GM21526 (cell line): ENCODE measurements at regions not wholly inside any gene's neighbourhood (a gene's known extent, or its start where the extent isn't known, plus 50 kb on each side); places are given as distances from the start of the nearest gene placed in this dataset.
"Not testable (repeated sequence)": the region's sequence is repeated elsewhere in the genome, so short reads cannot be mapped to it uniquely, and the experiment has no call there.

Experiments used
- ATAC-seq: cut with Tn5 transposase; IDR thresholded peaks from one replicate; pipeline ENCODE4 v1.9.1; 2021; ENCODE audit warnings: moderate library complexity; ENCODE audit not compliant: unreplicated experiment, low FRiP score

DNA sequence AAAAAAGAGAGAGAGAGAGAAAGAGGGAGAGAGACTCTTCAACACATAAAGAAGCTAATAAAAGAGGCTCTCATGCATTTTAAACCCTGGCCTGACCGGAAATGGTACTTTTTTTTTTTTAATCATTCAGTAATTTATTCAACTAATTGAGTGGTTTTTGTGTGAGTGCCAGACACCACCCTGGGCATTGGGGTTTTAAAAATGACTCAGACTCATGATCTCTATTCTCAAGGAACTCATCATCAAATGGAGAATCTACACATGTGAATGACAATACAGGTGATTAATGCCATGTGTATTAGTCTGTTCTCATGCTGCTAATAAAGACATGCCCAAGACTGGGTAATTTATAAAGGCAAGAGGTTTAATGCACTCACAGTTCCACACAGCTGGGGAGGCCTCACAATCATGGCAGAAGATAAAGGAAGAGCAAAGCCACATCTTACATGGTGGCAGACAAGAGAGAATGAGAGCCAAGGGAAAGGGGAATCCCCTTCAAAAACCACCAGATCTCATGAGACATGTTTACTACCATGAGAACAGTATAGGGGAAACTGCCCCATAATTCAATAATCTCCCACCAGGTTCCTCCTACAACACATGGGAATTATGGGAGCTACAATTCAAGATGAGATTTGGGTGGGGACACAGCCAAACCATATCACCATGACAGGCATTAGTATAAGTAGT lies 158.5 kb upstream of the AUTS2 start:
- no peak for ATAC-seq

DNA sequence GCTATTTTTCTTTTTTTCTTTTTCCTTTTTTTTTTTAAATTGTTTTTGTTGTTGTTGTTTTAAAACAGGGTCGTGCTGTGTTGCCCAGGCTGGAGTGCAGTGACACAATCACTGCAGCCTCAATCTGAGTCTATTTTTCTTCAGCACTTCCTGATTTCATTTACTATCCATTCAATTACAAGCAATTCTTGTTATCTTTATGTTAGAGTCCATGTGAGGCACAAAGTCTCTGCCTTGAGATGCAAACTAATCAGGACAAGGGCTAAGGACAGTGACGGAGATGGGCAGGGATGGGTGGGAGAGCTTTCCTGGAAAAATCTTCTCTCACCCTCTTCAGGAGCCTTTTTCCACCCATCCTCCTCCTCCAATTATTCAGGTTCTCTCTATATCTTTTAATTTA lies 157.3 kb upstream of the AUTS2 start:
- no peak for ATAC-seq

DNA sequence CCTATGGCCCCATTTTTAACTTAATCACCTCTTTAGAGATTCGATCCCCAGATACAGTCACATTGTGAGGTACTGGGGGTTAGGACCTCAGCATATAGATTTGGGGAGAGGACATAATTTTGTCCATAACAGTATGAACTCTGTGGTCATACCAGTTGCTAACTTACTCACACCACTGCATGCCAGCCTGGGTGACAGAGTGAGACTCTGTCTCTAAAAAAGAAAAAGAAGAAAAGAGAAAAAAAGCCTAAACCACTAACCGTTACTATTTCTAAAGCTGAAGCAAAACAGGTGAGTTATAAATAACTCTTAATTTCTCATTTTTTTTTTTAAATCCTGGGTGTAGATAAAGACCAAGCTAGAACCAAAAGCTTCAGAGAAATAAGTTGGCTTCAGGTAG lies 155.1 kb upstream of the AUTS2 start:
- no peak for ATAC-seq

DNA sequence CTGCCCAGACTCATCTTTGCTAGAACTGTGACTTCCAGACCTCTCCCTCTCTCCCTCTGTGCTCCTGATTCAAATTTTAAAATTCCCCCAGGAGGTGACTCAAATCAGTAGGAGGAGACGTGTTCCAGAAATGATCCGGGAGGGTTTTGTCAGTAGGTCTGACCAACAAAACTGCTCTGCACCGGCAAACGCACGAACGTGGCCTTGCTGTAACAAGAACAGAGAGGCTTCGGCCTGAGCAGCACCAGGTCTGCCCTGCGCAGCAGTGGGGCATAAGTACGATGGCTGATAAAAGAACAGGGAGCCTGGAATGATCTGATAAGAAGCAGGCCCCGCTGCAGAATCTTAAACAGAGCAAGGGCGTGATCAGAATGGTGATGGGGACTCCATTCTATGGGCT lies 152.7 kb upstream of the AUTS2 start:
- no peak for ATAC-seq

DNA sequence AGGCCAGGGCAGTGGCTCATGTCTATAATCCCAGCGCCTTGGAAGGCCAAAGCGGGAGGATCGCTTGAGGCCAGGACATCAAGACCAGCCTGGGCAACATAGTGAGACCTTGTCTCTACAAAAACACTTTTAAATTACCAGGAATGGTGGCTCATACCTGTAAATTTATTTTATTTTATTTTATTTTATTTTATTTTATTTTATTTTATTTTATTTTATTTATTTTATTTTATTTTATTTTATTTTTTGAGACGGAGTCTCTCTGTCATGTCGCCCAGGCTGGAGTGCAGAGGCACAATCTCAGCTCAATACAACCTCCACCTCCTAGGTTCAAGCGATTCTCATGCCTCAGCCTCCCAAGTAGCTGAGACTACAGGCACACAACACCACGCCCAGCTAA lies 152.1 kb upstream of the AUTS2 start:
- ATAC-seq, result not testable (repeated sequence)

DNA sequence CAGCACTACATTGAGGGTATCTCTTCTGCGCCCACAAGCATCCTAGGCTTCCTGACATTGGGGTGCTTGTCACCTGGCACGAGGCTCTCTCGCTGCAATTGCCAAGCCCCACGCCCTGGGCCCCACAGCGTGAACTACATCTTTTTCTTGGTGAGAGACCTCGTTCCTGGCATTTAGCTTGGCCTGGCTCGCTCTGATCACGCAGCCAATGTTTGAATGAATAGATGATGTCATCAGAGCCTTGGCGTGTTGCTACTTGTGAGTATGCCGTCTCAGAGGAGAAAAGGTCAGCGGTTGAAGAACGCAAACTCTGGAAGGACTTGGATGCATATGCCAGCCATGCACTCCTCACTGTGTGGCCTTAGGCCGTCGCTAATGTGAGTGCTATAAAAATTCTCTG lies 150.2 kb upstream of the AUTS2 start:
- ATAC-seq, result no peak

DNA sequence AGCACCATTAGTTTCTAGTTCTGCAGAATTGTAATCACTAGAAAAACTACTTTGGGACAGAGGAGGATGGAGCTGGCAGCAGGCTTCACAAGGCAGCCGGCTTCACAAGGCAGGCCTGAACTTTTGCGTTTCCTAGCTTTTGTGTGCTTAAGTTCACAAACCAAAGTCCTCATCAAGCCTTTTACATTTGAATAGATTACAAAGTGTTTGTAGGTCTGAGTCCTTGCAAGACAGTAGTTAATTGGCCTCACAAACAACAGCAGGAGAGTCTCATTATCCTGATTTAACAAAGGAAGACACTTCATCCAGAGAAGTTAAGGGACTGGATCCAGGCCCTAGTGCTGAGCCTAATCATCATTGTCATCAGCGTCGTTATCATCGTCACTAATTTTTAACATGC lies 147.8 kb upstream of the AUTS2 start:
- ATAC-seq, result no peak

DNA sequence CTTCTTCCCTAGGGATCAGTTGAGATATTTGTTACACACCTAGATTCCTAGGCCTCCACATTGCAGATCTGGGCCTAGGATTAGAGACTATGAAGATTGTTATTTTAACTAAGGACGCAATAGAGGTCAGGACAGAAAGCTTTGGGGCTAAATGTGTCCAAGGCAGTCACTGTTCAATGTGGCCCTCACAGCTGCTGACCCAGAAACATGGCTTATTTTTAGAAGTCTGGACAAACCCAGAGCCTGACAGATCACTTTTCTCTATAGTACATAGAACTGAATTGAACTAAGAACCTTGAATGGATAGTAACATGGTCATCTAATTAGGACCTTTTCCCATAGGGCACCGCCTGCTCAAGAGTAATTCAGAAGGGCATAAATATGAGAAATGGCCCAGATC lies 146.6 kb upstream of the AUTS2 start:
- ATAC-seq, result no peak

DNA sequence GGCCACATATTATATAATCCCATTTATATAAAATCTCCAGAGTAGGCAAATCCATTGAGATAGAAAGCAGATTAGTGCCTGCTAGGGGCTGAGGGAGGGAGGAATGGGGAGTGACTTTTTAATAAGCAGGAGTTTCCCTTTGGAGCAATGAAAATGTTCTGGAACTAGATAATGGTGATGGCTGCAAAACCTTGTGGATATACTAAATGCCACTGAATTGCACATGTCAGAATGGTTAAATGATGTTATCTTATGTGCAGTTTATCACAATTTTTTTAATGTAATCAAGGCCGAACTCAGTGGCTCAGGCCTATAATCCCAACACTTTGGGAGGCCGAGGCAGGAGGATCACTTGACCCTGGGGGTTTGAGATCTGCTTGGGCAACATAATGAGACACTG lies 145.5 kb upstream of the AUTS2 start:
- no peak for ATAC-seq

DNA sequence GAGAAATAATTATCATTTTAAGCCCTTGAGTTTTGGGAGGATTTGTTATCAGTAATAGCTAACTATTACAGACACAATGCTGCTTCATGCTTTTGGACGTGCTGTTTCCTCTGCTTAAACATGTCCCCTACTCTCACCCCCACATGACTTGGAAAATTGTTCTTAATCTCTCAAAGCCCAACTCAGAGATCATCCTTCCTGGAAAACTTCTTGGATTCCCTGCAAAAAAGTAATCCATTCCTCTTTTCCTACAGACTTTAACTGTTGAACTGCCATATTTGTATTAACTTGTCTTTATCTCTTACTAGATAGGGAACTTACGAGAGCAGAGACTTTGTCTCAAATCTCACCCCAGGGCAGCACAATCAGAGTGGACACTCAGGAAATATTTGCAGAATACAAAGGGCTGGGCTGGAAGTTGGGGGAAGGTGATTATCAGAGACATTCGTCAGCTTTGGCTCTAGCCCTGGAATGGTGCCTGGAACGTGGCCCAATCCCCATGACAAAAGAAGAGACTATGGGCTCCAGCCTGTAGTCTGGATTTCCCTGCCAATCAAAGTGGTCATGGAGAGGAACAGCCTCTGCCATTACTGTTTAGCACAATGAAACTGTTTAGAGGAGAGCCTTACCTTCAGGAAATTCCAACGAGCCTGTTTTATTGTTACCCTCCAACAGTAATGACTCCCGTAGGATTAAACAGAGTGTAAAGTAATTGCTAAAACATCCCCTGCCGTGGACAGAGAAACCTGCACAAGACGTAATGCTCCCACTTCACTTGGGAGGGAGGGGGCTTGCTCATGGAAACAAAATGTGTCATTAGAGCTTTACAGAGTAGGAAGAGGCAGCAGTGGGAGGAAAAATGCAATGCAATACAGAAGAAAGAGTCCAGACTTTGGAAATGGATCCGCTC lies 140.4 kb upstream of the AUTS2 start:
- no peak for ATAC-seq

DNA sequence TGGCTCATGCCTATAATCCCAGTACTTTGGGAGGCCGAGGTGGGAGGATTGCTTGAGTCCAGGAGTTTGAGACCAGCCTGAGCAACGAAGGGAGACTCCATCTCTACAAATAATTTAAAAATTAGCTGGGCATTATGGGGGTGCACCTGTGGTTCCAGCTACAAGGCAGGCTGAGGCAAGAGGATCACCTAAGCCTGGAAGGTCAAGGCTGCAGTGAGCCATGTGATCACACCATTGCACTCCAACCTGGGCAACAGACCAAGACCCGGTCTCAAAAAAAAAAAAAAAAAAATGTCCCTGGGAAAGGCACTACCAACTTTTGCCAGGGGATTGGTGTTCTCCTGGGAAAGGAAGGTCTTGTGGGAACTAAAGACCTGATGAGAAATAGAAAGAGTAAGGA lies 134.2 kb upstream of the AUTS2 start:
- no peak for ATAC-seq

DNA sequence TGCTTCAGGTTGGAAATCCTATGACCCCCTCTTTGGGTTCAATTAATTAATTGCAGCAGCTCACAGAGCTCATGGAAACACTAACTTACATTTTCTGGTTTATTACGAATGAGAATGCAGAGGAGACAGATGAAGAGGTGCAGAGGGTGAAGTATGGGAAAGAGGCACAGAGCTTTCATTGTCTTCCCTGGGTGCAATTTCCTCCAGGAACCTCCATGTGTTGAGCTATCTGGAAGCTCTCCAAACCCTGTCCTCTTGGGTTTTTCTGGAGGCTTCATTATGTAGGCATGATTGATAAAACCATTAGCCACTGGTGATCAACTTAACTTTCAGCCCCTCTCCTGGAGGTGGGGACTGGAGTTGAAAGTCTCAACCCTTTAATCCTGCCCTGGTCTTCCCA lies 133.0 kb upstream of the AUTS2 start:
- ATAC-seq, result no peak

DNA sequence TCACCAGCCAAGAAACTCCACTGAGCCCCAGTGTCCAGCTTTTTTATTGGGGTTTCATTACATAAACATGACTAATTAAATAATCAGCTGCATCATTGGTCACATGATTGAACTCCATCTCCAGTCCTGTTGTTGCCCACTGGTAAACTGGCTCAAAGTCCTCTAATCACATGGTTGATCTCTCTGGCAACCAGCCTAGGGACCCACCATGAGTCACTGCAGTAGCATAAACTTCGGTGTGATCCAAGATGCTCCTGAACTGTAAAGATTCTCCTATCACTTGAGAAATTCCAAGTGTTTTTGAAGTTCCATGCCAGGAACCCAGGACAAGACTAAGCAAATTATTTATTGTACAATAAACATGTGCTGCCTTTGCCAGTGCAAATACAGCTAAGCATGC lies 130.4 kb upstream of the AUTS2 start:
- ATAC-seq, result no peak

DNA sequence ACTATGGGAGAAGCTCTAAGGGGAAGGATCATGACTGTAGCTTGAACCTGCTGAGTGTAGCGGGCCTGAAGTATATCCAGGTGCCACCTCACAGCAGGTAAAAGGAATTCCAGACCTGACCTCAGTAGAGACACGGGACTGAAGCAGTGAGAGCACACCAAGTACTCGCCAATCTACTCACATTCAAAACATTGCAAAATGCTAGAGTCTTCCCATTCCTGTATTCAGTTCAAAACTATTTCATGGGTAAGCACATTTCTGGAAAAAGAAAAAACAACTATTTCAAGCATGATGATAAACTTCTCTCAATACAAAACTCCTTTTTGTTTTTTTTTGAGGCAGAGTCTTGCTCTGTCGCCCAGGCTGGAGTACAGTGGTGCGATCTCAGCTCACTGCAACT lies 121.9 kb upstream of the AUTS2 start:
- no peak for ATAC-seq

DNA sequence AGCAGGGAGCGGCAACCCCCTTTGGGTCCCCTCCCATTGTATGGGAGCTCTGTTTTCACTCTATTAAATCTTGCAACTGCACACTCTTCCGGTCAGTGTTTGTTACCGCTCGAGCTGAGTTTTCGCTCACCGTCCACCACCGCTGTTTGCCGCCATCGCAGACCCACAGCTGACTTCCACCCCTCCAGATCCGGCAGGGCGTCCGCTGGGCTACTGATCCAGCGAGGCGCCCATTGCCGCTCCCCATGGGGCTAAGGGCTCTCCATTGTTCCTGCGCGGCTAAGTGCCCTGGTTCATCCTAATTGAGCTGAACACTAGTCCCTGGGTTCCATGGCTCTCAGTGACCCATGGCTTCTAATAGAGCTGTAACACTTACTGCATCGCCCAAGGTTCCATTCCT lies 115.6 kb upstream of the AUTS2 start:
- ATAC-seq, result no peak

DNA sequence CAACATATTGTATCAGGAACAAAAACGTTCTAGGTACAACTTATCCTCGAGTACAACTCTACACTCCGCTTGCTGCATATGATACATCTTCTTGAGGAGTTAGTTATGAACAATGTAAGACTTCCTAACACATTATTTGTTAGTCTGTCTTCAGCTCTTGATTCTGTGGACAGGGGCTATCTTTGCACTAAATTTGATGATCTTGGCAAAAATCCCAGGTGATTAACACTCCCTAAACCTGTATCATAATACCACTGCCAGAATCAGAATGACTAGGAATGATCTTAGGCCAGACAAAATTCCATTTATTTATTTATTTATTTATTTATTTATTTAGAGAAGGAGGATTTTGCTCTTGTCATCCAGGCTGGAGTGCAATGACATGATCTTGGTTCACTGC lies 108.7 kb upstream of the AUTS2 start:
- ATAC-seq, result no peak

DNA sequence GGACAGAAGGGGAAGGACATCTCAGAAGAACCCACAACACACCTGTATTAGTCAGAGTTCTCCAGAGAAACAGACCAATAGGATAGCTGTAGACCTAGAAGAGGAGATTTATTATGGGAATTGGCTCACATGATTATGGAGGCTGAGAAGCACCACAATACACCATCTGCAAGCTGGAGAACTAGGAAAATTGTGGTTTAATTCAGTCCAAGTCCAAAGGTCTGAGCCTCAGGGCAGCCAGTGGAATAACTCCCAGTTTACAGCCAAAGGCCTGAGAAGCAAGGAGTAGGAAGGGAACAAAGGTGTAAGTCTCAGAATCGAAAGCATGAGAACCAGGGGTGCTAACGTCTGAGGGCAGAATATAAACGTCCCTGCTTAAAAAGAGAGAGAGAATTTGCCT lies 99.6 kb upstream of the AUTS2 start:
- ATAC-seq, result no peak

DNA sequence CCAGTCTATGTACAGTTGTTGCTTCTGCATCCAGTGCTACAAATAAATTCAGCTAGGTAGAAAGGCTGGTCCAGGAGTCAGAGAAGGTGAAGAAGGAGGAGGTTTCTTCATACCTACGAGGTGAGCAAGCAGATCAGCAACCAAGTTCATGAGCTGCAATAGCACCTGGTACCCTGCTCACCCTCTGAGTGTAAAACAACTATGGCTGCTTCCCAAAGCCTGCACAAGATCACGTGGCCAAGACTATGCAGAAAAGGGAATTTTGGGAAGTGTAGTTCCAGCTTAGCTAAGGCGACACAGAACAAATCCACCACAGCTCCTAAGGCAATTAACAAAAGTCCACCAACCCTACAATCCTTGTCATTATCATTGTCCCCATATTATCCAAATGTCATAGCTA lies 95.9 kb upstream of the AUTS2 start:
- no peak for ATAC-seq

DNA sequence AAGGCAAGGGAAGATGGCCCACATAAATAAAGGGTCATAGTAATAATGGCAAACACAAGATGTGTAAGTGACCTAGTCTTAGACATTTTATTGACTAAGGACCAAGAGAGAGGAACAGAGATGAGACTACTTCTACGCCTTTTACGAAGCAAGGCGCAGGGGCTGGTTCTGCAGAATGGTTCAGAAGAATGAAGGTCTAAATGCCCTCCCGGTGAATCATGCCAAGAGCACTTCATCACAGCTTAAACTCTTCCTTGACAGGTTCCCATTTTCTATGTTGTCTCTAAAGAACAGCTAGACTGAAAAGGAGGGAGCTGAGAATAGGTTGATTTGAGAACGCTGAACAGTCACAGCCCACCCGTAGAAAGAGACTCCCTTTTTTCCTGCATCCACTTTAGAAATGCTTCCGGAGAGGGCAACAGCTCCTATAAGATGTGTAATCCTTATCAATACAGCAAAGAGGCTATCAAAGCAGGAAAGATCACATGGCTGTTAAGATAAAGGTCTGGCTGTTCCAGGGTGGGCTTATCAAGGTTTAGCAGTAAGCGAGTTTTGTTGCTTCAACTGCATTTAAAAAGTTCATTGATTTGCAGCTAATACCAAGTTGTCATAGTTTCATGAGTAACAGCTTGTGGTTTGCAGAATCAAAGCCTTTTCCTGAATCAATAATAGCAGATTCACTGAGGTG lies 93.4 kb upstream of the AUTS2 start:
- ATAC-seq, result no peak

DNA sequence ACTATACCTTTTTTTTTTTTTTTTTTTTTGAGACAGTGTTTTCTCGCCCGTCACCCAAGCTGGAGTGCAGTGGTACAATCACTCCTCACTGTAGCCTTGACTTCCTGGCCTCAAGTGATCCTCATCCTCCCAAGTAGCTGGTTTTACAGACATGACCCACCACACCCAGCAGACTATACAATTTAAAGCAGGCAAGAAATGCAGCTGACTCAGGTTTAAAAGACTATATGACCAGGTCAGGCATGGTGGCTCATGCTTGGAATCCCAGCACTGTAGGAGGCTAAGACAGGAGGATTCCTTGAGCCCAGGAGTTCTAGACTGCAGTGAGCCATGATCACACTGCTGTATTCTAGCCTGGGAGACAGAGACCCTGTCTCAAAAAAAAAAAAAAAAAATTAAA lies 89.5 kb upstream of the AUTS2 start:
- ATAC-seq, result no peak

DNA sequence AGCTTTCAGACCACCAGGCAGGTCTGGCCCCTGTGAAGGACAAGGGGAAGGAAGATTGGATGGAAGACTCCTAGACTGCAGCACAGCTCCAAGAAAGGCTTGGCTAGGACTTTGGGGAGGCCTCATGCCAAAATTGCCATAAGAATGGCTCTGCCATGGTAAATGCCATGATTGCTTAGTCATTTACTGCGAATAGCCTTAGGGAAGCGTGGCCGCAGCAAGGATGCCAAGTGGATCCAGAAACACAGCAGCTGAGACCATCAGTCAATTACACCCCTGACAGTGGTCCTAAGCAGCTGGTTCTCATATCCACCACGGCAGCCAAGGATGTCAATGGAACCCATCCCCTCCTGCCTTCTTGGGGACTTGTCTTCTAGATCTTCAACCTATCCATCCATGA lies 88.2 kb upstream of the AUTS2 start:
- no peak for ATAC-seq
